LNCaP clone FGC (cell line): ENCODE measurements at regions not wholly inside any gene's neighbourhood (a gene's known extent, or its start where the extent isn't known, plus 50 kb on each side); places are given as distances from the start of the nearest gene placed in this dataset.
A peak's percentile ranks its signal among the peaks of the same experiment; 100 is the strongest.

ENCODE experiments used
- DNase-seq: peaks from one replicate; pipeline ENCODE4 v3.0.0-alpha.2; 2011; ENCODE audit warnings: low read depth
- H3K4me3 ChIP-seq: 2 replicates; pipeline ENCODE4 v1.5.1; 2011; ENCODE audit warnings: mild to moderate bottlenecking, low read depth, low read length, control low read depth
- CTCF ChIP-seq: IDR thresholded peaks from 2 replicates; pipeline ENCODE4 v1.5.1; 2012; ENCODE audit warnings: mild to moderate bottlenecking; ENCODE audit not compliant: control insufficient read depth, insufficient read depth; ENCODE audit errors: extremely low read depth

DNA sequence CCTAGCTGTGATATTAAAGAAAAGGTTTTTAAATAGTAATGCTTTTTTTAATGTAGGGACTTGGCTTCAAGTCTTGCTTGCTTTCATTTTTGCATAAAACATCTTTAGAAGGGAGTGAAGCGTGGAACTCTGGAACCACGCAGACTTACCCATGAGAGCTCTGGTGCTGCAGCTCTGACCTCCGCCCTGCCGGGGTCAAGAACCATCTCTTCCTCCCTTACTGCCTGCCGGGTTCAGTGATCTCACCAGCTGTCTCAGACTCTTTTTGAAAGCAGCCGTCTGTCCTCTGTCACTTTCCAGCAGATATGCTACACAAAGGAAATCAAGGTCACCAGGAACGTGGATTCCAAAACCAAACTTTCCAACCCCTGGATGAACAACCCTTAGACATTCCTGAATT, 353.8 kb downstream of the GPR37 start:
- no peak for TF ChIP-seq CTCF
- no peak for DNase-seq
- no peak overlapping the region for H3K4me3 ChIP-seq

GRCh38 chr7:124403587-124403986, 362.0 kb downstream of the GPR37 start:
- H3K4me3 ChIP-seq = no peak overlapping the region
- no peak for TF ChIP-seq CTCF
- peak; percentile 66 for DNase-seq

- no peak for TF ChIP-seq CTCF
- DNase-seq = no peak
- no peak overlapping the region for H3K4me3 ChIP-seq
Measured at GRCh38 chr7:124403112-124403511, 362.5 kb downstream of the GPR37 start.

DNA sequence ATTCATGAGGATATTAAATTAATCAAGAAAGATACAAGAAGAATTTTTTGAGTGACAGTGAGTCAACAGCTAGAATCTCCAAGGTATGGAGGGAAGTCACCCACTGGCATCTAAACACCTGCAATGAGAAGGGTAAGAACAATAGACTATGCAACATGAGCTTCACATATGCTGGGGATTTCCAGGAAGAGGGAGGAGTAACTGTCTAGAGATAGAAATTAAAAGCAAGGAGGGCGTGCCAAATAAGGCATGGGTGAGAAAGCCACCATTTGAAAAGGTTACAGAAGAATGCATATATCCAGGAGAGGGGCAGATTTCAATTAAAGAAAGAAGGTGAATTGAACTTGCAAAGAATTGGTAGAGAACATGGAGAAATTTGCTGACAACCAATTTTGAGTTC, 365.7 kb downstream of the GPR37 start:
- no peak for DNase-seq
- H3K4me3 ChIP-seq = no peak overlapping the region
- TF ChIP-seq CTCF = no peak

DNA sequence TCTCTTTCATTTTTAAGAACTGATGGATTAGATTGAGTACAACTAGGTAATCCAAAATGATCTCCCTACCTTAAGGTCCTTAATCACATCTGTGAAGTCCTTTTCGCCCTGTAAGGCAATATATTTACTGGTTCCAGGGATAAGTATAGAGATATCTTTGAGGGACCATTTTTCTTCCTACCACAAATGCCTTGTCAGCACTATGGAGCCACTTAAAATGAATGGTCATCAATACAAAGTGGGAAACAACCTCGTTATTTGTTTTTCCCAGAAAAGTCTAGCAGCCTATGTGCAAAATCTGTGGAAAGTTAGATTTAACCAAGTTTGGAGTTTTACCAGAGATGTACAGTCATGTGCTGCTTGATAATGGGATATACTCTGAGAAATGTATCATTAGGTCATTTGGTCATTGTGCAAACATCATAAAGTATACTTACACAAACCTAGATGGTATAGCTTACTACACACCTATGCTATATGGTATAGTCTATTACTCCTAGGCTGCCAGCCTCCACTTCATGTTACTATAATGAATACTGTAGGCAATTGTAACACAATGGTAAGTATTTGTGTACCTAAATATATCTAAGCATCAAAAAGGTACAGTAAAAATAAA, 366.2 kb upstream of the TMEM229A start:
- no peak overlapping the region for H3K4me3 ChIP-seq
- TF ChIP-seq CTCF = no peak
- DNase-seq = no peak

- H3K4me3 ChIP-seq = no peak overlapping the region
- no peak for TF ChIP-seq CTCF
- DNase-seq = no peak
Measured at GRCh38 chr7:124397134-124397533, 364.3 kb upstream of the TMEM229A start.

DNA sequence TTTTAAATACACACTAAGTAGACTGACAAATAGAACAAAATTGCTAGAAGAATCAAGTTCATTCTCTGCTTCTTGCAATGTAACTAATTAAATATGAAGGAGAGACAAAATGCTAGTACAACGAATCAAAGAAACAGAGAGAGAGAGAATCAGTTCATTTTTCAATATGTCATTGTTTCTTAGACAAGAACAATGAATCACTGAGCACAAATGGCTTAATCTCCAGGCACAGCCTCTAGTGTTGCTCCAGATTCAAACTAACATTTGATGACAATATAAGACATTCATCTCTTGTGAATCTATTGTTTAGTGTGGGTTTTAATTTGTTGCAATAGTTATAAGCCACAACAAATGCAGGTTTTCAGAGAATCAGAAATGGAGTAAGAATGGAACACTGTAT, 357.4 kb upstream of the TMEM229A start:
- no peak overlapping the region for H3K4me3 ChIP-seq
- TF ChIP-seq CTCF = no peak
- DNase-seq = no peak
